Osteocyte (in vitro differentiated cells): ENCODE measurements at regions not wholly inside any gene's neighbourhood (a gene's known extent, or its start where the extent isn't known, plus 50 kb on each side); places are given as distances from the start of the nearest gene placed in this dataset.

Experiments
- DNase-seq: peaks from one replicate; pipeline ENCODE4 v3.0.0; 2021; ENCODE audit warnings: mixed read lengths; ENCODE audit not compliant: unreplicated experiment; ENCODE audit errors: extremely low spot score
- H3K27ac Mint-ChIP-seq: one replicate; pipeline ENCODE4 v1.8.0; 2021; ENCODE audit warnings: mild to moderate bottlenecking, mixed read lengths; ENCODE audit not compliant: unreplicated experiment
- H3K27me3 Mint-ChIP-seq: one replicate; pipeline ENCODE4 v1.8.0; 2021; ENCODE audit warnings: mixed read lengths; ENCODE audit not compliant: unreplicated experiment
- H3K36me3 Mint-ChIP-seq: one replicate; pipeline ENCODE4 v1.8.0; 2021; ENCODE audit warnings: mixed read lengths; ENCODE audit not compliant: unreplicated experiment
- H3K4me1 Mint-ChIP-seq: one replicate; pipeline ENCODE4 v1.8.0; 2021; ENCODE audit warnings: mixed read lengths; ENCODE audit not compliant: unreplicated experiment
- H3K4me3 Mint-ChIP-seq: one replicate; pipeline ENCODE4 v1.8.0; 2021; ENCODE audit warnings: mild to moderate bottlenecking, moderate library complexity, mixed read lengths; ENCODE audit not compliant: unreplicated experiment
- H3K9me3 Mint-ChIP-seq: one replicate; pipeline ENCODE4 v1.8.0; 2021; ENCODE audit warnings: mixed read lengths; ENCODE audit not compliant: unreplicated experiment
- TF ChIP-seq, protein P1 (sequence below): fragments of 200-600 bp; sonication (generic); IDR thresholded peaks from 2 replicates; pipeline ENCODE4 v1.5.0; 2021; ENCODE audit warnings: antibody characterized with exemption, mild to moderate bottlenecking, moderate library complexity

GRCh38 chr11:93958991-93959390 is 62.2 kb upstream of the HEPHL1 start:
- H3K4me1 Mint-ChIP-seq = no peaks in the 10 kb centered on the region

DNA sequence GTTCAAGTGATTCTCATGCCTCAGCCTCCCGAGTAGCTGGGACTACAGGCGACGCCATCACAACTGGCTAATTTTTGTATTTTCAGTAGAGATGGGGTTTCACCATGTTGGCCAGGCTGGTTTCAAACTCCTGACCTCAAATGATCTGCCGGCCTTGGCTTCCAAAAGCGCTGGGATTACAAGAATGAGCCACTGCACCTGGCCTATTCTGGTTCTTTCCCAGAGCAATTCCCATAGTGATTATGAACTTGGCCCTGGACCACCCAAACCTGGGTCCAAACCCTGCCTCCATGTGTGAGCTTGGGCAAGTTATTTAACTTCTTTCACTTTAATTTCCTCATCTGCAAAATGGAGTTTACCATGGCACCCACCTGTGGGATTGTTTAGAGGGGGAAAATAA is 61.5 kb upstream of the HEPHL1 start:
- DNase-seq = no peak
- Mint-ChIP-seq H3K27me3 (peaks cover 18% of the 10 kb centered on the region), H3K27ac (no peak overlapping the region), H3K36me3 (no peaks in the 10 kb centered on the region), H3K4me3 (no peak overlapping the region), H3K9me3 (peaks cover 3% of the 10 kb centered on the region), H3K4me1 (no peaks in the 10 kb centered on the region)
- TF ChIP-seq, protein P1, sequence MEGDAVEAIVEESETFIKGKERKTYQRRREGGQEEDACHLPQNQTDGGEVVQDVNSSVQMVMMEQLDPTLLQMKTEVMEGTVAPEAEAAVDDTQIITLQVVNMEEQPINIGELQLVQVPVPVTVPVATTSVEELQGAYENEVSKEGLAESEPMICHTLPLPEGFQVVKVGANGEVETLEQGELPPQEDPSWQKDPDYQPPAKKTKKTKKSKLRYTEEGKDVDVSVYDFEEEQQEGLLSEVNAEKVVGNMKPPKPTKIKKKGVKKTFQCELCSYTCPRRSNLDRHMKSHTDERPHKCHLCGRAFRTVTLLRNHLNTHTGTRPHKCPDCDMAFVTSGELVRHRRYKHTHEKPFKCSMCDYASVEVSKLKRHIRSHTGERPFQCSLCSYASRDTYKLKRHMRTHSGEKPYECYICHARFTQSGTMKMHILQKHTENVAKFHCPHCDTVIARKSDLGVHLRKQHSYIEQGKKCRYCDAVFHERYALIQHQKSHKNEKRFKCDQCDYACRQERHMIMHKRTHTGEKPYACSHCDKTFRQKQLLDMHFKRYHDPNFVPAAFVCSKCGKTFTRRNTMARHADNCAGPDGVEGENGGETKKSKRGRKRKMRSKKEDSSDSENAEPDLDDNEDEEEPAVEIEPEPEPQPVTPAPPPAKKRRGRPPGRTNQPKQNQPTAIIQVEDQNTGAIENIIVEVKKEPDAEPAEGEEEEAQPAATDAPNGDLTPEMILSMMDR = no peak

More at GRCh38 chr11:93958991-93959390, 62.2 kb upstream of the HEPHL1 start:
- no peak for DNase-seq
- no peaks in the 10 kb centered on the region for H3K36me3 Mint-ChIP-seq
- peaks cover 21% of the 10 kb centered on the region for H3K27me3 Mint-ChIP-seq
- no peak overlapping the region for H3K4me3 Mint-ChIP-seq
- TF ChIP-seq, protein P1 = no peak
- H3K9me3 Mint-ChIP-seq = peaks cover 4% of the 10 kb centered on the region
- H3K27ac Mint-ChIP-seq = no peak overlapping the region

DNA sequence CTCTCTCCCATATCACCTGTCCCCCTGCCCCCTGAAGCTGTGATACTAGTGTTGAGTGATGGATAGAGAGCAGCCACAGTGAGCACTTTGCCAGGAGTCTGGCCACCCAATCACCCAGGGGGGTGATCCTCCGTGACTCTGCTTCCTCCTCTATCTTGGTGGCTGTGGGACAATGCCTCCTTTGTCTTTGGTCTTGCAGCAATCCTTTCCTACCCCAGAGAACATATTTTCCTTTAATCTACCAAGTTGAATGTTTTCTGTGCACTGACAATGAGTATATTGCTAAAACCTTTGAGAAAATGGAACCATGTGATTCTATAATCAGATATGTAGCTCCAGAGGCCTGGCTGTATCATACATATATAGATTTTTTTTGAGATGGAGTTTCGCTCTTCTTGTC is 58.1 kb upstream of the HEPHL1 start:
- H3K4me3 Mint-ChIP-seq = no peak overlapping the region
- H3K27ac Mint-ChIP-seq = no peak overlapping the region
- H3K4me1 Mint-ChIP-seq = no peaks in the 10 kb centered on the region
- peaks cover 7% of the 10 kb centered on the region for H3K27me3 Mint-ChIP-seq
- H3K36me3 Mint-ChIP-seq = no peaks in the 10 kb centered on the region
- DNase-seq = no peak
- H3K9me3 Mint-ChIP-seq = no peaks in the 10 kb centered on the region
- TF ChIP-seq, protein P1 = no peak

DNA sequence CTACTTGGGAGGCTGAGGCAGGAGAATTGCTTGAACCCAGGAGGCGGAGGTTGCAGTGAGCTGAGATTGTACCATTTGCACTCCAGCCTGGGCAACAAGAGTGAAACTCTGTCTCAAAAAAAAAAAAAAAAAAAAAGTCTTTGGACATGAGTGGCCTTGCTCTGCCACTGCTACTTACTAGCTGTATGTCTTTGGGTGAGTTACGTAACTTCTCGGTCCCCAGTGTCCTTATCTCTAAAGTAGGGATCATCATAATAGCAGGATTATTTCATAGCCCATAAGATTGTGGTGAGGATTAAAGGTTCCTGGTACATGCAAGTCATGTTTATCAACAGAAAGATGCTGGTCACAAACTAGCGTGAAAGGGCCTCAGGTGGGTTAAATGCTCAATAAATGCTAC is 53.9 kb upstream of the HEPHL1 start:
- TF ChIP-seq, protein P1 = no peak
- H3K27ac Mint-ChIP-seq = no peak overlapping the region
- H3K4me1 Mint-ChIP-seq = no peaks in the 10 kb centered on the region
- no peaks in the 10 kb centered on the region for H3K9me3 Mint-ChIP-seq
- H3K4me3 Mint-ChIP-seq = no peak overlapping the region
- no peak for DNase-seq
- peaks cover 3% of the 10 kb centered on the region for H3K27me3 Mint-ChIP-seq
- no peaks in the 10 kb centered on the region for H3K36me3 Mint-ChIP-seq

DNA sequence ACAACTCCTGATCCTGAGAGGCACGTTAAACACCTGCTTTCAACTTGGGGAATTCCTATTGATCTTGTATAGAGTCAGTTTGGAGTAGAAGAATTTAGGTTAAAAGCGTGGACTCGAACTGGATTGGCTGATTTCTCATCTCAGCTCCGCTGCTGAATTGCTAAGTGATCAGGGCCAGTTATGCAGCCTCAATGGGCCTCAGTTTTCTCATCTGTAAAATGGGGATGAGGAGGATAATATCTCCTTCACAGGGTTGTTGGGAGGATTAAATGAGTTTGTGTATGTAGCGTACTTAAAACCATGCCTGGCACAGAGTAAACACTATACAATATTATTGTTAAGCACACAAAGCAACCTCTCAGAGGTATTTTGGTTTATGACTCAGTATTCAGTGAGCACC is 53.2 kb upstream of the HEPHL1 start:
- H3K4me1 Mint-ChIP-seq = no peaks in the 10 kb centered on the region
- peaks cover 3% of the 10 kb centered on the region for H3K27me3 Mint-ChIP-seq
- H3K27ac Mint-ChIP-seq = no peak overlapping the region
- H3K9me3 Mint-ChIP-seq = no peaks in the 10 kb centered on the region
- TF ChIP-seq, protein P1 = no peak
- no peak for DNase-seq
- no peaks in the 10 kb centered on the region for H3K36me3 Mint-ChIP-seq
- H3K4me3 Mint-ChIP-seq = no peak overlapping the region
